ENCODE measurements at regions not wholly inside any gene's neighbourhood (a gene's known extent, or its start where the extent isn't known, plus 50 kb on each side); places are given as distances from the start of the nearest gene placed in this dataset.

DNA sequence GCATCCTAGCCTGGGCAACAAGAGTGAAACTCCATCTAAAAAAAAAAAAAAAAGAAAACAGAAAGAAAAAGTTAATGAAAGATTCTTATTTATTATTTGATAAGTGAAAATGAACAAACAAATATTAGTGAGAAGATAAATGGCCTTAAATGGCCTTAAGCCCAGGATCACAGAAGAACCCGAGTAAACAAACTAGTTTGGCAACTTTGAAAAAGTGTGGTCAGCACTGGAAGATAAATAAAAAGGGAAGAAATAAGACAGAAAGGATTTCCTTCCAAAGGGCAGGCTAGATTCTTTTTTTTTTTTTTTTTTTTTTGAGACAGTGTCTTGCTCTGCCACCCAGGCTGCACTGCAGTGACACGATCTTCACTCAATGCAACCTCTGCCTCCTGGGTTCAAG lies 692.4 kb downstream of the CPS1 start:
- Mint-ChIP-seq H3K4me3 (no peak overlapping the region), H3K9me3 (peaks cover 9 to 17% of the 10 kb centered on the region in 2 donors), H3K27me3 (ENCODE audit: low read depth in 2 of 2) (no peaks in the 10 kb centered on the region), H3K36me3 (peaks cover 8% of the 10 kb centered on the region), H3K27ac (no peak overlapping the region), H3K4me1 (no peaks in the 10 kb centered on the region)
- Histone ChIP-seq H3K36me3 (ENCODE audit: control insufficient read depth, insufficient read depth, low read length) (no peaks in the 10 kb centered on the region), H3K27ac (ENCODE audit: low read length) (no peak overlapping the region), H3K27me3 (ENCODE audit: control insufficient read depth, insufficient read depth, low read length) (no peaks in the 10 kb centered on the region), H3K9me3 (ENCODE audit: control insufficient read depth, insufficient read depth, low read length) (no peaks in the 10 kb centered on the region), H3K4me3 (ENCODE audit: low read length) (no peak overlapping the region), H3K4me1 (ENCODE audit: control insufficient read depth, insufficient read depth, low read length) (no peaks in the 10 kb centered on the region)
- ATAC-seq (no peak), DNase-seq (no peak)
- 77% methylated on average over 2 of the region's 2 CpGs for WGBS (ENCODE audit: insufficient coverage)
- intact Hi-C loops (cut with micrococcal nuclease): no loop called here
- TF ChIP-seq, protein P1, sequence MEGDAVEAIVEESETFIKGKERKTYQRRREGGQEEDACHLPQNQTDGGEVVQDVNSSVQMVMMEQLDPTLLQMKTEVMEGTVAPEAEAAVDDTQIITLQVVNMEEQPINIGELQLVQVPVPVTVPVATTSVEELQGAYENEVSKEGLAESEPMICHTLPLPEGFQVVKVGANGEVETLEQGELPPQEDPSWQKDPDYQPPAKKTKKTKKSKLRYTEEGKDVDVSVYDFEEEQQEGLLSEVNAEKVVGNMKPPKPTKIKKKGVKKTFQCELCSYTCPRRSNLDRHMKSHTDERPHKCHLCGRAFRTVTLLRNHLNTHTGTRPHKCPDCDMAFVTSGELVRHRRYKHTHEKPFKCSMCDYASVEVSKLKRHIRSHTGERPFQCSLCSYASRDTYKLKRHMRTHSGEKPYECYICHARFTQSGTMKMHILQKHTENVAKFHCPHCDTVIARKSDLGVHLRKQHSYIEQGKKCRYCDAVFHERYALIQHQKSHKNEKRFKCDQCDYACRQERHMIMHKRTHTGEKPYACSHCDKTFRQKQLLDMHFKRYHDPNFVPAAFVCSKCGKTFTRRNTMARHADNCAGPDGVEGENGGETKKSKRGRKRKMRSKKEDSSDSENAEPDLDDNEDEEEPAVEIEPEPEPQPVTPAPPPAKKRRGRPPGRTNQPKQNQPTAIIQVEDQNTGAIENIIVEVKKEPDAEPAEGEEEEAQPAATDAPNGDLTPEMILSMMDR (IDR thresholded peaks at IDR 0.05): no peak

DNA sequence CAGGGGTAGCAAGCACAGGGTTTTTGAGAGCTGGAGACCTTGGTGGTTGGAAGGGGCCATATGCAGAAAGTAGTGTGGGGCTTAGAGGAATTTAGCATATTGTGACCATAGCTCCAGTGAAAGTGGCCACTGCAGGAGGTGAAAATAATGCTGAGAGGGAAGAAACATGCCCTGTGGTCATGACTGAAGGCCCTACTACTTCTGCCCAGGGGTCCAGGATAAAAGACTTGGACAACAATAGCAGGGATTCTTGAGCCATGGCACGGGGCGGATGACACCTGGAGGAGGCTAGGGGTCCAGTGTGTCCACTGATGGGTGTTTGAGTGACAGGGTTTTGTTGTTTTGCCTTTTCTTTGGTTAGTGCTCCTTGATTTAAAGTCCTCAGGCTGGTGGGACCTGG lies 694.6 kb downstream of the CPS1 start:
- Histone ChIP-seq H3K4me3 (ENCODE audit: low read length) (no peak overlapping the region), H3K27ac (ENCODE audit: low read length) (no peak overlapping the region), H3K27me3 (ENCODE audit: control insufficient read depth, insufficient read depth, low read length) (no peaks in the 10 kb centered on the region), H3K9me3 (ENCODE audit: control insufficient read depth, insufficient read depth, low read length) (no peaks in the 10 kb centered on the region), H3K36me3 (ENCODE audit: control insufficient read depth, insufficient read depth, low read length) (no peaks in the 10 kb centered on the region), H3K4me1 (ENCODE audit: control insufficient read depth, insufficient read depth, low read length) (no peaks in the 10 kb centered on the region)
- H3K9me3 Mint-ChIP-seq: peaks cover 4 to 15% of the 10 kb centered on the region in 2 donors
- no peaks in the 10 kb centered on the region for H3K4me1 Mint-ChIP-seq
- H3K27ac Mint-ChIP-seq: no peak overlapping the region
- WGBS (ENCODE audit: insufficient coverage): 90% methylated on average over 2 of the region's 2 CpGs
- no peak overlapping the region for H3K4me3 Mint-ChIP-seq
- H3K27me3 Mint-ChIP-seq (ENCODE audit: low read depth in 2 of 2): no peaks in the 10 kb centered on the region
- ATAC-seq: no peak
- peaks cover 8% of the 10 kb centered on the region for H3K36me3 Mint-ChIP-seq
- intact Hi-C loops (cut with micrococcal nuclease): no loop called here
- TF ChIP-seq, protein P1 (IDR thresholded peaks at IDR 0.05): no peak
- DNase-seq: no peak

DNA sequence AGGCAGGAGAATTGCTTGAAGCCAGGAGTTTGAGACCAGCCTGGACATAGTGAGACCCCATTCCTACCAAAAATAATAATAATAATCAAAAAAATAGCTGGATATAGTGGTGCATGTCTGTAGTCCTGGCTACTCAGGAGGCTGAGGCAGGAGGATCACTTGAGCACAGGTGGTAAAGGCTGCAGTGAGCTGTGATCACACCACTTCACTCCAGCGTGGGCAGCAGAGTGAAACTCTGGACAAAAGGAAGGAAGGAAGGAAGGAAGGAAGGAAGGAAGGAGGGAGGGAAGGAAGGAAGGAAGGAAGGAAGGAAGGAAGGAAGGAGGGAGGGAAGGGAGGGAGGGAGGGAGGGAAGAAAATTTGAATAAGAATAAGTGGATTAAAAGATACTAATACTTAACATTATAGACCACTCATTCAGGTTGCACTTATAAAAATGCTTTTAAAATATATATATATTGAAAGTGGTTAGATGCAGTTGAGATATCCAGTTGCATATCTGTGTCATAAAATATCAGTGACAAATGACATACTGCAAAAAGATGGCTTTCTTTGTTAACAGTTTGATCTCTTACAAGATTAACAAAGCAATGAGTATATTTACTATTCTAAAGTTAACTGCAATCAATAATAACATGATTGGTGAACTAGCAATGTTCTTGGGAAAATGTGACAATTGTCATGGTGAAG lies 702.4 kb downstream of the CPS1 start:
- H3K4me1 Mint-ChIP-seq: no peaks in the 10 kb centered on the region
- no peaks in the 10 kb centered on the region for H3K27me3 Mint-ChIP-seq (ENCODE audit: low read depth in 2 of 2)
- Histone ChIP-seq H3K27ac (ENCODE audit: low read length) (no peak overlapping the region), H3K4me3 (ENCODE audit: low read length) (no peak overlapping the region), H3K27me3 (ENCODE audit: control insufficient read depth, insufficient read depth, low read length) (no peaks in the 10 kb centered on the region), H3K9me3 (ENCODE audit: control insufficient read depth, insufficient read depth, low read length) (peaks cover 3% of the 10 kb centered on the region), H3K36me3 (ENCODE audit: control insufficient read depth, insufficient read depth, low read length) (no peaks in the 10 kb centered on the region), H3K4me1 (ENCODE audit: control insufficient read depth, insufficient read depth, low read length) (no peaks in the 10 kb centered on the region)
- intact Hi-C loops (cut with micrococcal nuclease): no loop called here
- H3K9me3 Mint-ChIP-seq: peaks cover 7 to 17% of the 10 kb centered on the region in 2 donors
- TF ChIP-seq, protein P1 (IDR thresholded peaks at IDR 0.05): no peak
- H3K4me3 Mint-ChIP-seq: no peak overlapping the region
- H3K36me3 Mint-ChIP-seq: no peaks in the 10 kb centered on the region
- H3K27ac Mint-ChIP-seq: no peak overlapping the region
- DNase-seq: no peak
- WGBS (ENCODE audit: insufficient coverage): 86% methylated on average over 1 of the region's 1 CpG
- no peak for ATAC-seq
